ENCODE measurements at regions not wholly inside any gene's neighbourhood (a gene's known extent, or its start where the extent isn't known, plus 50 kb on each side); places are given as distances from the start of the nearest gene placed in this dataset.
"Not testable (repeated sequence)": the region's sequence is repeated elsewhere in the genome, so short reads cannot be mapped to it uniquely, and the experiment has no call there.

DNA sequence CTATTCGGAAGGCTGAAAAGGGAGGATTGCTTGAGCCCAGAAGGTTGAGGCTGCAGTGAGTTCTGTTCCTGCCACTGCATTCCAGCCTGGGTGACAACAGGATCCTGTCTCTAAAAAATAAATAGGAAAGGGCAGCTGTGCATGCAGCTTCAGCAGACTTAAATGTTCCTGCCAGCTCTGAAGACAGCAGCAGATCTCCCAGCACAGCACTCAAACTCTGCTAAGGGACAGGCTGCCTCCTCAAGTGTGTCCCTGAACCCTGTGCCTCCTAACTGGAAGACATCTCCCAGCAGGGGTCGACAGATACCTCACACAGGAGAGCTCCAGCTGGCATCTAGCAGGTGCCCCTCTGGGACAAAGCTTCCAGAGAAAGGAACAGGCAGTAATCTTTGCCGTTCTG is 117.9 kb downstream of the CXCL12 start:
- no peak for DNase-seq

- DNase-seq = no peak
Measured at GRCh38 chr10:44264244-44264643, 120.7 kb downstream of the CXCL12 start.

GRCh38 chr10:44263771-44264170 is 121.1 kb downstream of the CXCL12 start:
- no peak for DNase-seq

- DNase-seq = no peak
Measured at GRCh38 chr10:44262551-44263251, 122.2 kb downstream of the CXCL12 start.

DNA sequence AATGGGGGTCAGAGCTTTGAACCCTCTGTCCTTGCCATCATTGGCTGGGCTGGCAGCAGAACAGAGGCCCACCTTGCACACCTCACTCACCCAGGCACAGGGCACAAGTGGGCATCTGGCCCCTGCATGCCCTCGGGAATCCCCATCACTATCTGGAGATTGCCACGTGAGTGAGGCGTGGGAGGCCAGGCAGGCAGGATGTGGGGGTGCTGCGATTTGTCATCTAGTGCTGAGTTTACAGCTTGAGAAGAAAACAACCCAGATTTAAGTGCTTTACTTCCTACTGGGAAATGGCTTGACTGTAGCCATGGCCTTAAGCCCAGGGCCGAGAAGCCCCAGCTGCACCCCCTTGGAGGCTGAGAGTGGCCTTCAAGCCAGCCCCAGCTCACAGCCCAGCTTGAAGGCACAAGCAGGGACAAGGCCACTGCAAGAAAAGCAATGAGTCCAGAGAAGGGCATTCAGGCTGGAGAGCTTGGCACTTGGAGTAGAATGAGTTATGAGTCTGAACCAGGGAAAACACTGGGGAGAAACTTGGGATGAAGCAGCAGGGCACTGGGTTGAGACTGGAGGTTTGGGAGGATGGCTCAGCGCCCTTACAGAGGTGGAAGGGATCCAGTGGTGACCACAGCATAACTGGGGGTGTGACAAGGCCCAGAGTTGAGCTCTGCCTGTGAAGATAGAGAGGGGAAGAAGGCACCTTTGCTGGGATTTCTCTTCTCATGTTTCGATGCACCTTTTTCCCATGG is 123.0 kb downstream of the CXCL12 start:
- no peak for DNase-seq

DNA sequence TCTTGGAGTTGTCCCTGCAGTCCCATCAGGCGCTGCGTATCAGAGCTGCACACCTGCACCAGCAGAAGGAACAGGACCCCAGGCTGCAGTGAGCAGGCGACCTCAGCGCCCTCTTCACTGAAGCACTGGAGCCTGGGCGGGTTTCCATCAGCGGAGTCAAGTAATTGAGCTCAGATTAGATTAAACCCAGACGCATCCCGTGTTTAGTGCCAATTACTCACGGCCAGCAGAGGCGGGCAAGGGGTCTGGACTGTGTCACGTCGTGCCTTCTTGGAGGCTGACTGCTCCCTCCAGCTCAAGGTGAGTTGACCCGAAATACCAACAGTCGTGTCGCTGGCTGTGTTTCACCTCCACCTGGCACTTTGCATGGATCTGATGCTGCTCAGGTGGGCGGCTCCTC is 123.6 kb downstream of the CXCL12 start:
- DNase-seq = no peak

- no peak for DNase-seq
Measured at GRCh38 chr10:44260286-44260928, 124.5 kb downstream of the CXCL12 start.

GRCh38 chr10:44259090-44259874 is 125.6 kb downstream of the CXCL12 start:
- no peak for DNase-seq

GRCh38 chr10:44258460-44259089 is 126.3 kb downstream of the CXCL12 start:
- DNase-seq = no peak

GRCh38 chr10:44258019-44258418 is 126.9 kb downstream of the CXCL12 start:
- DNase-seq = no peak

GRCh38 chr10:44253769-44254462 is 131.0 kb downstream of the CXCL12 start:
- no peak for DNase-seq

- DNase-seq = not testable (repeated sequence)
Measured at GRCh38 chr10:44252631-44253030, 132.3 kb downstream of the CXCL12 start.

DNA sequence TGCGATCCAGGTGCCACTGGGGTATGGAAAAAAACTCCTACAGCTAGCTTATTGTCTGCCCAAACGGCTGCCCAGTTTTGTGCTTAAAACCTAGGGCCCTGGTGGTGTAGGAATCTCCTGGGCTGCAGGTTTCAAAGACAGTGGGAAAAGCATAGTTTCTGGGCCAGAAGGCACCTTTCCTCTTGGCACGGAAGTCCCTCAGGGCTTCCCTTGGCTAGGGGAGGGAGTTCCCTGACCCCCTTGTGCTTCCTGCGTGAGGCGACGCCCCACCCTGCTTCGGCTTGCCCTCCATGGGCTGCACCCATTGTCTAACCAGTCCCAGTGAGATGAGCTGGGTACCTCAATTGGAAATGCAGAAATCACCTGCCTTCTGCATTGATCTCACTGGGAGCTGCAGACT is 135.0 kb downstream of the CXCL12 start:
- DNase-seq = not testable (repeated sequence)

DNA sequence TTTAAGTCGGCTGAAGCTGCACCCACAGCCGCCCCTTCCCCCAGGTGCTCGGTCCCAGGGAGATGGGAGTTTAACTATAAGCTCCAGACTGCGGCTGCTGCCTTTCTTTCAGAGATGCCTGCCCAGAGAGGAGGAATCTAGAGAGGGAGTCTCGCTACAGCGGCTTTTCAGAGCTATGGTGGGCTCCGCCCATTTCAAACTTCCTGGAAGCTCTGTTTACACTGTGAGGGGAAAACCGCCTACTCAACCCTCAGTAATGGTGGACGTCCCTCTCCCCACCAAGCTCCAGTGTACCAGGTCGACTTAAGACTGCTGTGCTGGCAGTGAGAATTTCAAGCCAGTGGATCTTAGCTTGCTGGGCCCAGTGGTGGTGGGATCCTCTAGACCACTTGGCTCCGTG is 135.4 kb downstream of the CXCL12 start:
- DNase-seq = no peak

- not testable (repeated sequence) for DNase-seq
Measured at GRCh38 chr10:44246700-44247099, 138.2 kb downstream of the CXCL12 start.

DNA sequence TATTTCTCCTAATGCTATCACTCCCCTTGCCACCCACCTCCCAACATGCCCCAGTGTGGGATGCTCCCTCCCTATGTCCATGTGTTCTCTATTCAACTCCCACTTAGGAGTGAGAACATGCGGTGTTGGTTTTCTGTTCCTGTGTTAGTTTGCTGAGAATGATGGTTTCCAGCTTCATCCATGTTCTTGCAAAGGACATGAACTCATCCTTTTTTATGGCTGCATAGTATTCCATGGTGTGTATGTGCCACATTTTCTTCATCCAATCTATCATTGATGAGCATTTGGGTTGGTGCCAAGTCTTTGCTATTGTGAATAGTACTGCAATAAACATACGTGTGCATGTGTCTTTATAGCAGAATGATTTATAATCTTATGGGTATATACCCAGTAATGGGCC is 138.6 kb downstream of the CXCL12 start:
- DNase-seq = not testable (repeated sequence)

DNA sequence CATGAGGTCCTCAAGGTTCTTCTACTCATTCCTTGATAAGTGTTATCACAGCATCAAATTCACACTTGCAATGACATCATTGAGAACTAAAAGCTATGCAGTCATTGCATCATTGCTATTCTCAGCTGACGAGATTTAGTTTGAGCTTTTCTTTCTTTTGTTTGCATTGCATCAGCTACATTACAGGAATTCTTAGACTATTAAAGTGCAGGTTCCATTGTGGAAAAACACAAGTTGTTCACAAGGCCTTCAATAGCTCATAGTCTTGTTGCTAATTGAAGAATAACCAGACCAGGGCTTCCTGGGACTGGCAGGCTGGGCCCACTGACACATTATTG is 139.3 kb downstream of the CXCL12 start:
- no peak for DNase-seq

DNA sequence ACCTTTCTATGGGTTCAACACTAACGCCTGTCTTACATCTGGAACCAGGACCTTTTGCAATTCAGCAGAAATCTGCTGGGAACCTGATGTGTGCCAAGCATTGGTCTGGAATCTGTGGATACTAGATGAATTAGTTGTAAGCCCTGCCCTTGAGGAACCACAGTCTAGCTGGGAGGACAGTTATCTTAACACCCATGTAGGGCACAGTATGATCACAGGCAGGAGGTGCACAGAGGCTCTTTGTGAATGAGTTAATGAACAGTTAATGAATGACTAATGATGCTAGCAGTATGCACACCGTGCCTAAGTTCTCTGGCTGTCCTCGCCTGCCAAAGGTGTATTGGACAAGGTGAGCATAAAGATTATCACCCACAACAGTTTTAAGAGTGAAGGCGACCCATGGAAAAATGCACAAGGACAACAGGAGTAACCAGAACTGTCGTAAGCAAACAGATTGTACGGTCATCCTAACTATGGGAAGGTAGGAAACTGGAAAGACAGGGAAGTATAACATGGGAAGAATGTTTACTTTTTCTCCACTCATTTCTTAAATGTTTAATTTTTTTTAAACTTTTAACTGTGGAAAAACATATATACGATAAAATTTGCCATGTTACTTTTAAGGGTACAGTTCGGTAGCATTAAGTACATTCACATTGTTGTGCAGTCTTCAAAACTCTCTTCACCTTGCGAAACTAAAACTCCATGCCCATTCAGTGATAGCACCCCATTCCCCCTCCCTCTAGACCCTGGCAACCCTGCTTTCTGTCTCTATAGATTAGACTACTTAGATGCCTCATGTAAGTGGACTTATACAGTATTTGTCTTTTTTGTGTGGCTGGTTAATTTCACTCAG is 139.9 kb downstream of the CXCL12 start:
- no peak for DNase-seq

- no peak for DNase-seq
Measured at GRCh38 chr10:44243851-44244510, 140.9 kb downstream of the CXCL12 start.

GRCh38 chr10:44242826-44243225 is 142.1 kb downstream of the CXCL12 start:
- DNase-seq = no peak
